ENCODE measurements at regions not wholly inside any gene's neighbourhood (a gene's known extent, or its start where the extent isn't known, plus 50 kb on each side); places are given as distances from the start of the nearest gene placed in this dataset.

GRCh38 chr9:129239946-129240490 is 62.0 kb upstream of the IER5L start:
- H3K9me1 ChIP-seq (ENCODE audit: insufficient read depth, low read length), result no peaks in the 10 kb centered on the region; the same call in 1 of the 2 replicates
- no peaks in the 10 kb centered on the region for H4K20me1 ChIP-seq (ENCODE audit: insufficient read depth, low read length)
- intact Hi-C loops (cut with micrococcal nuclease), result no loop called here
- no peak overlapping the region for H3K23ac ChIP-seq (ENCODE audit: low read depth, low read length)
- H3K56ac ChIP-seq (ENCODE audit: extremely low read depth, insufficient read depth, low read length), result no peak overlapping the region
- H2AK5ac ChIP-seq (ENCODE audit: low read depth, low read length), result no peak overlapping the region
- H3K27ac ChIP-seq (ENCODE audit: insufficient read depth, low read length), result no peak overlapping the region
- no peak overlapping the region for H3K9ac ChIP-seq (ENCODE audit: low read depth, low read length)
- no peak overlapping the region for H4K91ac ChIP-seq (ENCODE audit: insufficient read depth, low read depth, low read length)
- no peak overlapping the region for H2AFZ ChIP-seq (replicated peaks; ENCODE audit: low read length, poor library complexity)
- H3K4me2 ChIP-seq (ENCODE audit: low read depth, low read length), result no peak overlapping the region
- no peak overlapping the region for H2BK5ac ChIP-seq (ENCODE audit: low read depth, low read length, poor library complexity, severe bottlenecking)
- no peaks in the 10 kb centered on the region for H3K9me3 ChIP-seq (ENCODE audit: control insufficient read depth, insufficient read depth, low read length)
- no peaks in the 10 kb centered on the region for H3K36me3 ChIP-seq (ENCODE audit: control insufficient read depth, insufficient read depth, low read length)
- H2BK15ac ChIP-seq (ENCODE audit: low read depth, low read length), result no peak overlapping the region
- no peak overlapping the region for H2BK20ac ChIP-seq (ENCODE audit: low read depth, low read length)
- no CpG with 5 or more reads among the region's 10 CpGs for WGBS, 2 experiments (ENCODE audit: extremely low coverage in 2 of 2, insufficient read length in 1 of 2)
- TF ChIP-seq MAFK (IDR thresholded peaks at IDR 0.05; ENCODE audit: low read depth, low read length) (no peak), FOS (IDR thresholded peaks at IDR 0.05; ENCODE audit: low read depth, low read length) (no peak), USF2 (IDR thresholded peaks at IDR 0.05; ENCODE audit: low read depth, low read length) (no peak), BHLHE40 (IDR thresholded peaks at IDR 0.05; ENCODE audit: low read depth, low read length) (no peak), CHD1 (IDR thresholded peaks at IDR 0.05; ENCODE audit: low read depth, low read length) (no peak), MXI1 (IDR thresholded peaks at IDR 0.05; ENCODE audit: borderline replicate concordance, low read depth, low read length) (no peak), NFE2L2 (IDR thresholded peaks at IDR 0.05; ENCODE audit: low read depth, low read length) (no peak), ELK1 (IDR thresholded peaks at IDR 0.05; ENCODE audit: borderline replicate concordance, low read depth, low read length) (no peak), RAD21 (IDR thresholded peaks at IDR 0.05; ENCODE audit: low read length) (no peak), RCOR1 (IDR thresholded peaks at IDR 0.05; ENCODE audit: insufficient replicate concordance, low read length) (no peak), POLR2A (IDR thresholded peaks at IDR 0.05; ENCODE audit: low read depth, low read length) (no peak), CTCF (conservative IDR thresholded peaks at IDR 0.05; ENCODE audit: low read depth, low read length) (no peak), SMC3 (IDR thresholded peaks at IDR 0.05; ENCODE audit: low read depth, low read length) (no peak), CEBPB (IDR thresholded peaks at IDR 0.05; ENCODE audit: low read depth, low read length) (no peak)
- no peak overlapping the region for H3K18ac ChIP-seq (ENCODE audit: low read depth, low read length)
- H2BK120ac ChIP-seq (ENCODE audit: low read depth, low read length), result no peak overlapping the region
- ChIA-PET CTCF (interaction anchor here (0.6 kb wide), 1 partner anchor 9 kb away, joined by 3 read pairs; no protein-coding TSS in a partner anchor), POLR2A (ENCODE audit: unreplicated experiment) (no interaction called here)
- H3K4ac ChIP-seq (ENCODE audit: low read depth, low read length), result no peak overlapping the region
- dilution Hi-C loops (cut with HindIII; ENCODE audit: low sequenced_read_pairs, unreplicated experiment), result no loop called here
- H3K4me1 ChIP-seq (ENCODE audit: control insufficient read depth, insufficient read depth, low read length), result peaks cover 12% of the 10 kb centered on the region
- no peak overlapping the region for H3K14ac ChIP-seq (replicated peaks; ENCODE audit: low read depth, low read length)
- no peak overlapping the region for H4K5ac ChIP-seq (ENCODE audit: low read depth, low read length)
- no peak overlapping the region for H2AK9ac ChIP-seq (replicated peaks; ENCODE audit: low read depth, low read length, poor library complexity)
- DNase-seq, result no peak
- no peak for ATAC-seq (ENCODE audit: low read depth)
- no peak overlapping the region for H4K8ac ChIP-seq (ENCODE audit: low read depth in 2 of 2, low read length in 2 of 2)
- no peaks in the 10 kb centered on the region for H3K27me3 ChIP-seq (ENCODE audit: control insufficient read depth, insufficient read depth, low read length)
- BruUV-seq (replicated peaks), result no TSS peak
- H3K79me1 ChIP-seq (ENCODE audit: low read depth in 1 of 2, low read length in 2 of 2), result no peaks in the 10 kb centered on the region
- in situ Hi-C loops (cut with MboI; ENCODE audit: low sequenced_read_pairs), result no loop called here
- H3K4me3 ChIP-seq (ENCODE audit: insufficient read depth, low read depth, low read length), result no peak overlapping the region
